ENCODE measurements at regions not wholly inside any gene's neighbourhood (a gene's known extent, or its start where the extent isn't known, plus 50 kb on each side); places are given as distances from the start of the nearest gene placed in this dataset.

GRCh38 chr20:58148891-58149290 lies 79.6 kb downstream of the ANKRD60 start:
- H3K36me3 ChIP-seq (ENCODE audit: insufficient read depth, low read length) = no peaks in the 10 kb centered on the region
- peaks cover 0 to 3% (median 0%) of the 10 kb centered on the region in 5 donors for H3K9me3 Mint-ChIP-seq
- no peaks in the 10 kb centered on the region for H3K9me3 ChIP-seq (ENCODE audit: low read length)
- ChIA-PET CTCF (no interaction called here), POLR2A (no interaction called here)
- H3K4me1 Mint-ChIP-seq = no peaks in the 10 kb centered on the region
- H3K4me3 Mint-ChIP-seq = no peak overlapping the region
- H3K27ac ChIP-seq (ENCODE audit: low read depth, low read length) = no peak overlapping the region
- H3K4me3 ChIP-seq (ENCODE audit: low read length) = no peak overlapping the region
- no peaks in the 10 kb centered on the region for H3K27me3 ChIP-seq (ENCODE audit: insufficient read depth, low read length, poor library complexity, severe bottlenecking)
- H3K27ac Mint-ChIP-seq = no peak overlapping the region
- peaks cover 24 to 59% of the 10 kb centered on the region in 2 donors for H3K27me3 Mint-ChIP-seq
- H3K36me3 Mint-ChIP-seq = no peaks in the 10 kb centered on the region
- no peaks in the 10 kb centered on the region for H3K4me1 ChIP-seq (ENCODE audit: insufficient read depth, low read length)
- no peak for DNase-seq

- no peak for DNase-seq
- no peaks in the 10 kb centered on the region for H3K9me3 ChIP-seq (ENCODE audit: low read length)
- Mint-ChIP-seq H3K36me3 (no peaks in the 10 kb centered on the region), H3K27ac (no peak overlapping the region), H3K4me3 (no peak overlapping the region), H3K27me3 (peaks cover 20 to 54% of the 10 kb centered on the region in 2 donors), H3K4me1 (no peaks in the 10 kb centered on the region), H3K9me3 (peaks cover 0 to 3% (median 0%) of the 10 kb centered on the region in 5 donors)
- H3K27me3 ChIP-seq (ENCODE audit: insufficient read depth, low read length, poor library complexity, severe bottlenecking) = no peaks in the 10 kb centered on the region
- H3K4me3 ChIP-seq (ENCODE audit: low read length) = no peak overlapping the region
- ChIA-PET CTCF (no interaction called here), POLR2A (no interaction called here)
- H3K4me1 ChIP-seq (ENCODE audit: insufficient read depth, low read length) = no peaks in the 10 kb centered on the region
- no peaks in the 10 kb centered on the region for H3K36me3 ChIP-seq (ENCODE audit: insufficient read depth, low read length)
- no peak overlapping the region for H3K27ac ChIP-seq (ENCODE audit: low read depth, low read length)
Measured at GRCh38 chr20:58147628-58148370, 80.7 kb downstream of the ANKRD60 start.

- DNase-seq = no peak
- Mint-ChIP-seq H3K4me3 (no peak overlapping the region), H3K4me1 (no peaks in the 10 kb centered on the region), H3K9me3 (peaks cover 0 to 3% (median 0%) of the 10 kb centered on the region in 5 donors), H3K27me3 (peaks cover 18 to 51% of the 10 kb centered on the region in 2 donors), H3K27ac (no peak overlapping the region), H3K36me3 (no peaks in the 10 kb centered on the region)
- Histone ChIP-seq H3K9me3 (ENCODE audit: low read length) (no peaks in the 10 kb centered on the region), H3K27ac (ENCODE audit: low read depth, low read length) (no peak overlapping the region), H3K4me3 (ENCODE audit: low read length) (no peak overlapping the region), H3K4me1 (ENCODE audit: insufficient read depth, low read length) (no peaks in the 10 kb centered on the region), H3K36me3 (ENCODE audit: insufficient read depth, low read length) (no peaks in the 10 kb centered on the region), H3K27me3 (ENCODE audit: insufficient read depth, low read length, poor library complexity, severe bottlenecking) (no peaks in the 10 kb centered on the region)
- ChIA-PET CTCF (no interaction called here), POLR2A (no interaction called here)
Measured at GRCh38 chr20:58146746-58147140, 81.7 kb downstream of the ANKRD60 start.

GRCh38 chr20:58146081-58146745 lies 82.2 kb downstream of the ANKRD60 start:
- no peaks in the 10 kb centered on the region for H3K27me3 ChIP-seq (ENCODE audit: insufficient read depth, low read length, poor library complexity, severe bottlenecking)
- no peaks in the 10 kb centered on the region for H3K4me1 Mint-ChIP-seq
- H3K4me3 ChIP-seq (ENCODE audit: low read length) = no peak overlapping the region
- no peaks in the 10 kb centered on the region for H3K9me3 ChIP-seq (ENCODE audit: low read length)
- CTCF ChIA-PET = no interaction called here
- no peak overlapping the region for H3K4me3 Mint-ChIP-seq
- no peak for DNase-seq
- POLR2A ChIA-PET = no interaction called here
- H3K36me3 ChIP-seq (ENCODE audit: insufficient read depth, low read length) = no peaks in the 10 kb centered on the region
- peaks cover 18 to 56% of the 10 kb centered on the region in 2 donors for H3K27me3 Mint-ChIP-seq
- no peaks in the 10 kb centered on the region for H3K4me1 ChIP-seq (ENCODE audit: insufficient read depth, low read length)
- no peak overlapping the region for H3K27ac Mint-ChIP-seq
- no peaks in the 10 kb centered on the region for H3K36me3 Mint-ChIP-seq
- peaks cover 0 to 3% (median 0%) of the 10 kb centered on the region in 5 donors for H3K9me3 Mint-ChIP-seq
- H3K27ac ChIP-seq (ENCODE audit: low read depth, low read length) = no peak overlapping the region

- Histone ChIP-seq H3K4me3 (ENCODE audit: low read length) (no peak overlapping the region), H3K27ac (ENCODE audit: low read depth, low read length) (no peak overlapping the region), H3K9me3 (ENCODE audit: low read length) (no peaks in the 10 kb centered on the region), H3K27me3 (ENCODE audit: insufficient read depth, low read length, poor library complexity, severe bottlenecking) (no peaks in the 10 kb centered on the region), H3K4me1 (ENCODE audit: insufficient read depth, low read length) (no peaks in the 10 kb centered on the region), H3K36me3 (ENCODE audit: insufficient read depth, low read length) (no peaks in the 10 kb centered on the region)
- H3K36me3 Mint-ChIP-seq = no peaks in the 10 kb centered on the region
- CTCF ChIA-PET = no interaction called here
- no peak overlapping the region for H3K4me3 Mint-ChIP-seq
- POLR2A ChIA-PET = no interaction called here
- no peak overlapping the region for H3K27ac Mint-ChIP-seq
- peaks cover 0 to 3% (median 0%) of the 10 kb centered on the region in 5 donors for H3K9me3 Mint-ChIP-seq
- H3K4me1 Mint-ChIP-seq = no peaks in the 10 kb centered on the region
- peaks cover 16 to 56% of the 10 kb centered on the region in 2 donors for H3K27me3 Mint-ChIP-seq
- no peak for DNase-seq
Measured at GRCh38 chr20:58145506-58146080, 82.9 kb downstream of the ANKRD60 start.

GRCh38 chr20:58144096-58144495 lies 84.4 kb downstream of the ANKRD60 start:
- no peak overlapping the region for H3K4me3 ChIP-seq (ENCODE audit: low read length)
- Mint-ChIP-seq H3K36me3 (no peaks in the 10 kb centered on the region), H3K4me1 (no peaks in the 10 kb centered on the region), H3K27me3 (peaks cover 10 to 54% of the 10 kb centered on the region in 2 donors), H3K4me3 (no peak overlapping the region), H3K27ac (peak overlapping the region in 1 of 8 donors; percentile 19), H3K9me3 (peaks cover 0 to 3% (median 0%) of the 10 kb centered on the region in 5 donors)
- no peak overlapping the region for H3K27ac ChIP-seq (ENCODE audit: low read depth, low read length)
- POLR2A ChIA-PET = interaction anchor here (0.7 kb wide), 1 partner anchor 1395 kb away, joined by 6 read pairs; no protein-coding TSS in a partner anchor
- H3K9me3 ChIP-seq (ENCODE audit: low read length) = no peaks in the 10 kb centered on the region
- no peaks in the 10 kb centered on the region for H3K27me3 ChIP-seq (ENCODE audit: insufficient read depth, low read length, poor library complexity, severe bottlenecking)
- DNase-seq = no peak
- H3K36me3 ChIP-seq (ENCODE audit: insufficient read depth, low read length) = no peaks in the 10 kb centered on the region
- H3K4me1 ChIP-seq (ENCODE audit: insufficient read depth, low read length) = no peaks in the 10 kb centered on the region
- CTCF ChIA-PET = no interaction called here

- DNase-seq = no peak
- Mint-ChIP-seq H3K27me3 (peaks cover 8 to 54% of the 10 kb centered on the region in 2 donors), H3K9me3 (peaks cover 0 to 3% (median 0%) of the 10 kb centered on the region in 5 donors), H3K36me3 (no peaks in the 10 kb centered on the region), H3K4me3 (no peak overlapping the region), H3K27ac (no peak overlapping the region), H3K4me1 (no peaks in the 10 kb centered on the region)
- no peaks in the 10 kb centered on the region for H3K36me3 ChIP-seq (ENCODE audit: insufficient read depth, low read length)
- no peaks in the 10 kb centered on the region for H3K4me1 ChIP-seq (ENCODE audit: insufficient read depth, low read length)
- CTCF ChIA-PET = no interaction called here
- H3K27me3 ChIP-seq (ENCODE audit: insufficient read depth, low read length, poor library complexity, severe bottlenecking) = no peaks in the 10 kb centered on the region
- no peak overlapping the region for H3K4me3 ChIP-seq (ENCODE audit: low read length)
- POLR2A ChIA-PET = no interaction called here
- no peaks in the 10 kb centered on the region for H3K9me3 ChIP-seq (ENCODE audit: low read length)
- H3K27ac ChIP-seq (ENCODE audit: low read depth, low read length) = no peak overlapping the region
Measured at GRCh38 chr20:58143531-58143930, 84.9 kb downstream of the ANKRD60 start.

GRCh38 chr20:58142843-58143185 lies 85.6 kb downstream of the ANKRD60 start:
- Mint-ChIP-seq H3K4me1 (no peaks in the 10 kb centered on the region), H3K4me3 (no peak overlapping the region), H3K27ac (no peak overlapping the region), H3K9me3 (peaks cover 0 to 3% (median 0%) of the 10 kb centered on the region in 5 donors), H3K27me3 (peaks cover 8 to 54% of the 10 kb centered on the region in 2 donors), H3K36me3 (no peaks in the 10 kb centered on the region)
- CTCF ChIA-PET = no interaction called here
- DNase-seq = no peak
- H3K9me3 ChIP-seq (ENCODE audit: low read length) = no peaks in the 10 kb centered on the region
- no peaks in the 10 kb centered on the region for H3K36me3 ChIP-seq (ENCODE audit: insufficient read depth, low read length)
- POLR2A ChIA-PET = no interaction called here
- H3K4me3 ChIP-seq (ENCODE audit: low read length) = no peak overlapping the region
- H3K4me1 ChIP-seq (ENCODE audit: insufficient read depth, low read length) = no peaks in the 10 kb centered on the region
- no peak overlapping the region for H3K27ac ChIP-seq (ENCODE audit: low read depth, low read length)
- H3K27me3 ChIP-seq (ENCODE audit: insufficient read depth, low read length, poor library complexity, severe bottlenecking) = no peaks in the 10 kb centered on the region
